HG02938 (cell line): ENCODE measurements at regions not wholly inside any gene's neighbourhood (a gene's known extent, or its start where the extent isn't known, plus 50 kb on each side); places are given as distances from the start of the nearest gene placed in this dataset.

Source experiments
- ATAC-seq: cut with Tn5 transposase; IDR thresholded peaks from one replicate; pipeline ENCODE4 v1.9.1; 2021; ENCODE audit warnings: mild to moderate bottlenecking, moderate library complexity; ENCODE audit not compliant: unreplicated experiment

DNA sequence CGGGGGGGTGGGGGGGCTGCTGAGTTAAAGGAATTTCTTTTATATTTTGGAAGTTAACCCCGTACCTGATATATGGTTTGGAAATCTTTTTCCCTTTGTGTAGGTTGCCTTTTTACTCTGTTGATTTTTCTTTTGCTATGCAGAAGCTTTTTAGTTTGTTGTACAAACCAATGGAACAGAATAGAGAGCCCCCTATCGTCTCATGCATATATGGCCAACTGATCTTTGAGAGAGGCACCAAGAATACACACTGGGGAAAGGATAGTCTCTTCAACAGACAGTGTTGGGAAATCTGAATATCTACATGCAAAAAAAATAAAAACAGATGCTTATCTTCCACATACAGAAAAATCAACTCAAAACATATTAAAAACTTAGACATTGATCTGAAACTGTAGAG lies 647.8 kb upstream of the KLHL29 start:
- ATAC-seq = no peak

- ATAC-seq = no peak
Observed at GRCh38 chr2:22741216-22741615, 643.8 kb upstream of the KLHL29 start.

- ATAC-seq = no peak
Observed at GRCh38 chr2:22748909-22749308, 636.1 kb upstream of the KLHL29 start.

- ATAC-seq = no peak
Observed at GRCh38 chr2:22753476-22753875, 631.5 kb upstream of the KLHL29 start.

- no peak for ATAC-seq
Observed at GRCh38 chr2:22756276-22757043, 628.5 kb upstream of the KLHL29 start.

DNA sequence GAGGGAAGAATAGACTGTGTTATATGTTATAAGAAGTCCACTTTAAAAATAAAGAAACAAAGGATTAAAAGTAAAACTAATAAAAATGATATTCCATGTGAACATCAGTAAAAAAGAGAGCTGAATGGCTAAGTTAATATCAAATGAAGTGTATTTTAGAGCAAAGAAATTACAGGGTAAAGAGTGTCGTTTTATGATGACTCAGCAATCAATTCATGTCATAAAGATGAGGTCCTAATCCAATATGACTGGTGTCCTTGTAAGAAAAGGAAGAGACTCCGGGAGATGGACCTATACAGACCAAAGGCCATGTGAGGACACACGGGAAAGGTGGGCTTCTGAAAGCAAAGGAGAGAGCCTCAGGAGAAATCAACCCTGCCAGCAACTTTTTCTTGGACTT lies 615.5 kb upstream of the KLHL29 start:
- ATAC-seq = no peak

DNA sequence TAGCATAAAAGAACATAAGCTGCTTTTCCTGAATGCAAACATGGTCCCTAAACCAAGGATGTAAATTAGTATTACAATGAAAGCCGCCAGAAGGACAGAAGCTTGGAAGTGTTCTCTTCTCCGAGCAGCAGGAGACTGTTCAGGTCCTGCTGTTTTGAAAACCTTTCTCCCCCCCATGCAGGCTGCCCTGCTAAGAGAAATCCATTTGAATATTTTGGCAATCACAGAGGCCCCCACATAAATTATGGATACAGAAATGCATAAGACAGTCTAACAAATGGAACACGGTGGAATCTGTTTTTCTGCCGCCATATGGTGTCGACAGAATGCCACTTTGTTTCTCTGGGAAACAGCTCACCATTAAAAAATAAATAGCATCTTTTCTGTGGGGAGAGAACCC lies 600.4 kb upstream of the KLHL29 start:
- no peak for ATAC-seq

DNA sequence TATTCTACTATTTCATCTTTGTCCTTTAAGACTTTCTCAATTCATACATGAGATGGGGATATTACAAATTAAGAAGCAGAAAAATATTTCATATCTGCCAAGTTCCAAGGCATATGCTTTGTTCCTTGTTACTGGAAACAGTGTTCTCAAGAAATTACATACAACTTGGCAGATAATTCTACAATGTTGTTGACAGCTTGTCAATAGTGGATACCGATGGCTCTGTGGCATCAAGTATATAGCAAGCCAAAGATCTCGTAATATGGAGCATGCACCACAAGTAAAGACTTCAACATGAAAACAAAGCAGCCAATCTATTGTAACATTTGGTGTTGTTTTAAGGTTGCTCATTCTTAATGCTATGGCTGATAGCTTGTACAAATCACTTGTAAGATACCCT lies 598.2 kb upstream of the KLHL29 start:
- no peak for ATAC-seq

DNA sequence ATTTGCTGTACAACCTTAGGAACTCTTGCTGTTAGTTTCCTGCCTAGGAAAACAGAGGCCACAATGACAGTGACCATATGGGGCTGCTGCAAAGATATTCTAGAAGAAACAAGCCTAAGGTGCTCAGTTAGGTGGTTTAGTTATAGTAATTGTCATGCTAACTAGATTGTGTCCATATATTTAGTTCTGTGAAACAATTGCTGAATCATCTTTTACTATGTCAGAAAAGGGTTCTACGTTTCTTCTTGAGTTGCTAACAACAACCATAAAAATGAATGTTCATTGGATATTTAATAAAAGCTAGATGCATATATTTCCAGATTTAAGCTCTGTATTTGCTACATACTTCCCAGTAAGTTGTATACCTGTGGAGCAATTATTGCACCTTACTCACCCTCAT lies 597.2 kb upstream of the KLHL29 start:
- ATAC-seq = no peak

- ATAC-seq = no peak
Observed at GRCh38 chr2:22788749-22789327, 596.1 kb upstream of the KLHL29 start.

- ATAC-seq = no peak
Observed at GRCh38 chr2:22795287-22795866, 589.6 kb upstream of the KLHL29 start.

GRCh38 chr2:22798386-22798785 lies 586.6 kb upstream of the KLHL29 start:
- ATAC-seq = no peak

DNA sequence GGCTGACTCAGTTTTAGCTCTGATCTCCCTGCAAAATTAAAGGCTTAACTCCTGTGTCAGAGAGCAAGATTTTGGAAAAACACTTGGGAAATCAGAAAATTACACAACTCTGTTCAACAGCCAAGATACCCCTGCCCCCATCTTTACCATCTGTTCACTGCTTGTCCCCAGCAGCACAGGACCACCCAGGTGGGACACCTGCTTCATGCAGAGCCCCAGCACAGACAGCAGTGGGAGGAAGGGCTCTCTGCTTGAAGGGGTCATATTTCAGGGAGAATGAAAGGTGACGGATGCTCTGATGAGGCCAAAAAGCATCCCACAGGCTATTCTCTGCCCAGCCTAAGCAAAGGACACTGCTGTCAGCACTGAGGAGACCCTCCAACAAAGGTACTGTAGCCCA lies 584.6 kb upstream of the KLHL29 start:
- ATAC-seq = no peak

- no peak for ATAC-seq
Observed at GRCh38 chr2:22801071-22801470, 583.9 kb upstream of the KLHL29 start.

DNA sequence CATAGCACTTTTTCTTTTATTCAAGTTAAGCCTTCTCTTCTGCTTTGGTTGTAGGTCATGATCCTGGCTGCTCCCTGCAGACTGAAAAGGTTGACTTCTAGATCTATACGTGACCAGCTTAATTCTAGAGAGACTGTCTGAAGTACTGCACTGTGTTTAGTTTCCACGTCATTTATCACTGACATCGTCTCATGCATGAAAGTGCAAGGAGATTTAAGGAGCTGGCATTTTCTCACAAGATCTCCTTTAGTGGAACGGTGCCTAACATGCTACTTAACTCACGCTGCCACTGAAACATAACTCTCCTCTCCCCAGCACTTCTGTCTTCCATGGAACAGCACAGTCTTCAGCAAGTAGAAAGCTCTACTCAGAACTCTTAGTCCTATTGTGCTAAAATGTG lies 583.0 kb upstream of the KLHL29 start:
- ATAC-seq = no peak

DNA sequence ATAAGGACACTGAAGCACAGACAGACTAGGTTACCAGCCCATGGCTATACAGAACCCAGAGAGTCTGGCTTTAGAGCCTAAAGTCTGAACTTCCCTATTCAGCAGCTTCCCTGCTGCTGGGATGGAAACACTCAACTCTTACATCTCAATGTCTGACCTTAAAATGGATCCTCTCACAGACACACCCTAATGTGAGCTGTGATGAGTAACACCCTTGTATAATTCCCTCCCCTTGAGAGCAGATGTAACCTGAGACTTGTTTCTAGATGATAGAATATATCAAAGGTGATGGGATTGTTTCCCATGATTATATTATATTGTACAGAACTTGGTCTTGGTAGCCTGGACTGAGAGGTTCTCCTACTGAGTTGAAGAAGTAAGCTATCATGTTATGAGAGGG lies 577.1 kb upstream of the KLHL29 start:
- no peak for ATAC-seq

- no peak for ATAC-seq
Observed at GRCh38 chr2:22810602-22811001, 574.4 kb upstream of the KLHL29 start.

GRCh38 chr2:22812065-22812680 lies 572.8 kb upstream of the KLHL29 start:
- ATAC-seq = no peak

GRCh38 chr2:22817197-22817596 lies 567.8 kb upstream of the KLHL29 start:
- no peak for ATAC-seq

DNA sequence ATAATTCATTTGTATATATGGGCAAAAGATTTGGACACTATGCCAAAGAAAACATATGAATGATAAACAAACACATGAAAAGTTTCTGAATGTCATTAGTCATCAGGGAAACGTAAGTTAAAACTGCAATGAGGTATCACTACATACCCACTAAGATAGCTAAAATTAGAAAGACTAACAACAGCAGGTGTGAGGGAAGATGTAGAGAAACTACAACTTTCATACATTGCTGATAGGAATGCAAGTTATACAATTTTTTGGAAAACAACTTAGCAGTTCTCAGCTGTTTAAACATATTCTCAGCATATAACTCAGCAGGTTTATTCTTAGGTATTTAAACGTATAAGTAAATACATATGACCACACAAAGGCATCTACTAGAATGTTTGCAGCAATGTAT lies 563.5 kb upstream of the KLHL29 start:
- no peak for ATAC-seq

DNA sequence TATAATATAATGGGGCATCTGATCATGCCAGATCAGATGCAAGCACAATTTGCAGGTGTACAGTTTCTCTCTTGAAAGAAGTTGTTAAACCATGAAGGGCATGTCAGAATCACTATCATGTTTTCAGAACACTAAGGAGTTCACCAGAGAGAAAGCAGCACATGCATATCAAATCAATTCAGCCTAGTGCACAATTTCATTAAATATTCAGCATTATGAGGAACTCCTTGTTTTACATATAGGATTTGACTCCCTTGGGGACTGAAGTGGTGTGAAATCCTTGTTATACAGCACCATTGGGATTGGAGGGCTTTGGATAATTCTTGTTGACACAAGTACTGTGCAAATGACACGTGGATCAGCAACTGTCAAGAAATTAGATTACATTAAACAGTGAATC lies 562.1 kb upstream of the KLHL29 start:
- ATAC-seq = no peak

GRCh38 chr2:22824618-22825017 lies 560.4 kb upstream of the KLHL29 start:
- no peak for ATAC-seq
